Progenitor cell of endocrine pancreas (in vitro differentiated cells): ENCODE measurements at regions not wholly inside any gene's neighbourhood (a gene's known extent, or its start where the extent isn't known, plus 50 kb on each side); places are given as distances from the start of the nearest gene placed in this dataset.

Experiments
- DNase-seq: peaks from one replicate; pipeline ENCODE4 v3.0.0; 2021; ENCODE audit warnings: low spot score; ENCODE audit not compliant: unreplicated experiment
- H3K27ac Mint-ChIP-seq: 2 replicates; pipeline ENCODE4 v1.8.0; 2021; ENCODE audit warnings: mild to moderate bottlenecking, moderate library complexity, mixed read lengths
- H3K27me3 Mint-ChIP-seq: 2 replicates; pipeline ENCODE4 v1.8.0; 2021; ENCODE audit warnings: mixed read lengths
- H3K36me3 Mint-ChIP-seq: 2 replicates; pipeline ENCODE4 v1.8.0; 2022; ENCODE audit warnings: mixed read lengths; ENCODE audit not compliant: insufficient read depth
- H3K4me1 Mint-ChIP-seq: 2 replicates; pipeline ENCODE4 v1.8.0; 2021; ENCODE audit warnings: low read depth, mixed read lengths
- H3K4me3 Mint-ChIP-seq: 2 replicates; pipeline ENCODE4 v1.8.0; 2021; ENCODE audit warnings: low read depth, mild to moderate bottlenecking, moderate library complexity, mixed read lengths
- H3K9me3 Mint-ChIP-seq: 2 replicates; pipeline ENCODE4 v1.8.0; 2021; ENCODE audit warnings: low read depth, mixed read lengths
- TF ChIP-seq, protein P1 (sequence below): fragments of 200-600 bp; sonication (generic); IDR thresholded peaks from one replicate; pipeline ENCODE4 v1.5.0; 2021; ENCODE audit warnings: antibody characterized with exemption, mild to moderate bottlenecking; ENCODE audit not compliant: unreplicated experiment

DNA sequence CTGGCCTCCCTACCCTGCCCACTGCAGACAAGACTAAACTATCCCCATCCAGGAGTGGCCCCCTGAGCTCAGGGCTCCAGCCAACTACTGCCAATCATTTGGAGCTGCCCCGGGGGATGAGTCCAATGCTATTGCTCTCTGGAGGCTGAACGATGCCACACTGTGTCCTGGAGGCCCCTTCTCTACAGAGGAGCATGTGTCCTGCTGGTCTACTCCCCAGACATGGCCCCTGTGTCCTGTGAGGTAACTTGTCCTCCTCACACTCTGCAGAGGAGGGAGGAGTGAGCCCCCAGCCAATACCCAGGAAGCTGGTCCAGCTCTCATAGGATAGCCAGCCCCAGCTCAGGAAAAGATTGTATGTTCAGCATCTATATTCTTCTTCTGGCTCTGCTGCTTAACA, 159.1 kb upstream of the GPR12 start:
- DNase-seq: no peak
- H3K27me3 Mint-ChIP-seq: peaks cover 8% of the 10 kb centered on the region
- TF ChIP-seq, protein P1, sequence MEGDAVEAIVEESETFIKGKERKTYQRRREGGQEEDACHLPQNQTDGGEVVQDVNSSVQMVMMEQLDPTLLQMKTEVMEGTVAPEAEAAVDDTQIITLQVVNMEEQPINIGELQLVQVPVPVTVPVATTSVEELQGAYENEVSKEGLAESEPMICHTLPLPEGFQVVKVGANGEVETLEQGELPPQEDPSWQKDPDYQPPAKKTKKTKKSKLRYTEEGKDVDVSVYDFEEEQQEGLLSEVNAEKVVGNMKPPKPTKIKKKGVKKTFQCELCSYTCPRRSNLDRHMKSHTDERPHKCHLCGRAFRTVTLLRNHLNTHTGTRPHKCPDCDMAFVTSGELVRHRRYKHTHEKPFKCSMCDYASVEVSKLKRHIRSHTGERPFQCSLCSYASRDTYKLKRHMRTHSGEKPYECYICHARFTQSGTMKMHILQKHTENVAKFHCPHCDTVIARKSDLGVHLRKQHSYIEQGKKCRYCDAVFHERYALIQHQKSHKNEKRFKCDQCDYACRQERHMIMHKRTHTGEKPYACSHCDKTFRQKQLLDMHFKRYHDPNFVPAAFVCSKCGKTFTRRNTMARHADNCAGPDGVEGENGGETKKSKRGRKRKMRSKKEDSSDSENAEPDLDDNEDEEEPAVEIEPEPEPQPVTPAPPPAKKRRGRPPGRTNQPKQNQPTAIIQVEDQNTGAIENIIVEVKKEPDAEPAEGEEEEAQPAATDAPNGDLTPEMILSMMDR: no peak
- no peak overlapping the region for H3K4me3 Mint-ChIP-seq
- peaks cover 13% of the 10 kb centered on the region for H3K4me1 Mint-ChIP-seq
- no peaks in the 10 kb centered on the region for H3K36me3 Mint-ChIP-seq
- no peak overlapping the region for H3K27ac Mint-ChIP-seq
- no peaks in the 10 kb centered on the region for H3K9me3 Mint-ChIP-seq

DNA sequence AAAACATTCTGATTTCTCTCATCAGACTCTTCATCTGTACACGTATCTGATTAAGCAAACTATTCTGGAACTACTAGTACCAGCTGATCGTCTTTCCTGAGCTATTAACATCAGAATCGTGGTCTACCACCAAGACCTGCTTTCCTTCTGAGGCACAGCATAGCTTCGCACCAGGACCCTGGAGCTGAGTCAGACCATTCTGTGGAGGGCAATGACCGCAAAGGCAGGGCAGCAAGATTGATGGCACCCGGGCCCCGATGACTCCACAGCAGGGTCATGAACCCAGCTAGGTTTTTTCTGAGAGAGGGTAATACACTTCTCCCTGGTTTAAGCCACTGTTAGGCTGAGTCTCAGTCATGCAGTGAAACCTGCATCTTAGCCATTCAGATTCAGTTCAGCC, 158.7 kb upstream of the GPR12 start:
- H3K36me3 Mint-ChIP-seq: no peaks in the 10 kb centered on the region
- H3K9me3 Mint-ChIP-seq: no peaks in the 10 kb centered on the region
- peaks cover 8% of the 10 kb centered on the region for H3K27me3 Mint-ChIP-seq
- TF ChIP-seq, protein P1: no peak
- H3K4me3 Mint-ChIP-seq: no peak overlapping the region
- peaks cover 15% of the 10 kb centered on the region for H3K4me1 Mint-ChIP-seq
- no peak for DNase-seq
- no peak overlapping the region for H3K27ac Mint-ChIP-seq

DNA sequence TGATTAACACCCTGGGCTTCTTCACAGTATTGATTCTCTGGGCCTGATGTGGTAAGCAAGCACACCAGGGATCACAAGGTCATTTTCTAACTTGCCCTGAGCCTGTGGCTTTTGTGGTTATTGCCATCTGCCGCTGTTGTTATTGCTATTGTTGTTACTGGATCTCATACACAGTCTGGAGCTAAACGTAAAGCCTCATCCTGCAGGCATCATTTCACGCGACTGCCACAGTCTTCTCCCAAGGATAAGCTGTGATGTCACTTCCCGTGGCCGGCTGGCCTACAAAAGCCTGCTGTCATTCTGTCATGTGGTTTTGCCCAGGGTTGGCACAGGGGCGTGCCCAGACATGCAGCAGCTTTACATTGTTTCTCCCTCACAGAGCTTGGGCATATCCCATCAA, 154.0 kb upstream of the GPR12 start:
- peaks cover 10% of the 10 kb centered on the region for H3K4me1 Mint-ChIP-seq

DNA sequence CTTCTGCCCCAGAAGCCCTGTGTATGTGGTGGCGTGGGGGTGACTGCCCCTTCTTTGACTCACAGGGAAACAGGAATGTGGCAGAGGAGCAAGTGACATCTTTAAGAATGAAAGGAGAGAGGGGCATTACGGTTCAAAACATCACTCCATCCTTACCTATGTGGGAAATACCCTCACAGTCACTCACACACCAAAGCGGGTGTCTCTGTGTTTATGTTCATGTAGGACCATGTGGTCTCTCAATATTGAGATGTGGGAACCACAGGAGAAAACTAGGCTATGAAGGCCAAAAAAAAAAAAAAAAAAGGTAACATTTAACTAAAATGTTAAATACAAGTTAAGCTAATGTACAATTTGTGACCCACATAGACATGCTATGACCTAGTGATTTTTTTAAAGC, 153.6 kb upstream of the GPR12 start:
- H3K4me1 Mint-ChIP-seq: peaks cover 10% of the 10 kb centered on the region
- H3K27ac Mint-ChIP-seq: no peak overlapping the region
- TF ChIP-seq, protein P1: no peak
- H3K27me3 Mint-ChIP-seq: no peaks in the 10 kb centered on the region
- no peaks in the 10 kb centered on the region for H3K36me3 Mint-ChIP-seq
- no peaks in the 10 kb centered on the region for H3K9me3 Mint-ChIP-seq
- H3K4me3 Mint-ChIP-seq: no peak overlapping the region
- DNase-seq: no peak

More for the DNA sequence above, 154.0 kb upstream of the GPR12 start:
- Mint-ChIP-seq H3K27me3 (no peaks in the 10 kb centered on the region), H3K27ac (no peak overlapping the region), H3K36me3 (no peaks in the 10 kb centered on the region), H3K4me3 (no peak overlapping the region), H3K9me3 (no peaks in the 10 kb centered on the region)
- TF ChIP-seq, protein P1: no peak
- DNase-seq: no peak

DNA sequence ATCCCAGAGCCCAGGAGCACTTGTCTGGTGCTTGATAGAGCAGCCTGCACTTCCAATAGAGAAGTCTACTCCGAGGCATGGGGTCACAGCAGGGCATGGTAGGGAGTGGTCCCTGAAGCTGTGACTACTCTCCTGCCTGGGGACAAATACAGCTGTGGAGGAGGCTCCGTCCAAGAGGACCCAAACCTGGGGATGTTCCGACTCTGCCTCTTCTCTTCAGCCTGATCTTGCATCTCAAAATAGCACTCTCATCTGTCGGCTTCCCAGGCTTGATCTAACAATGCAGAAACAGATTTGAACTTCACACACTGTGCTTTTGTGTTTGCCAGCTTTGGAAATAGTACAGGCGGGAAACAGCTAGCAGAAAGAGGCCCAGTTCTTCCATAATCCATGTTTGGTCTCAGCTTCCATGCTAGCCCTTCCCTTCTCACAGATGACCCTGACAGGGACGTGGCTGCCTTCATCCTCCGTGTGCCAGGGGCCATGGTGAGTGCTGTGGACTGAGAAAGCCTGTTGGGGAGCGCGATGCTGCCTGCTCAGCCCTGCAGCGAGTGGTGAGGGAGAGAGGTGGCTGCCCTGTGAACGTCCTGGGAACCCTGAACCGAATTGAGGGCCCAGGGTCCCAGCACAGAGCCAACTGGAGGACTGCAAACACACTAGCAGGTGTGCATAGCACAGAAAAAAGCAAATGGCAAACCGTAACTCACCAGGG, 150.3 kb upstream of the GPR12 start:
- Mint-ChIP-seq H3K36me3 (no peaks in the 10 kb centered on the region), H3K4me3 (no peak overlapping the region)
- TF ChIP-seq, protein P1: no peak

More for the DNA sequence above, 150.3 kb upstream of the GPR12 start:
- no peak for DNase-seq
- Mint-ChIP-seq H3K4me1 (peaks cover 10% of the 10 kb centered on the region), H3K27me3 (no peaks in the 10 kb centered on the region), H3K27ac (no peak overlapping the region), H3K9me3 (no peaks in the 10 kb centered on the region)
